T-cell (primary cell): ENCODE measurements at regions not wholly inside any gene's neighbourhood (a gene's known extent, or its start where the extent isn't known, plus 50 kb on each side); places are given as distances from the start of the nearest gene placed in this dataset.

Experiments used
- ATAC-seq, 4 experiments: fragments of 200-7000 bp in 3 of 4; fragments of 150-1000 bp in 1 of 4; cut with Tn5 transposase; replicated peaks in 1 of 4; 1 replicate in 3 of 4; 2 replicates in 1 of 4; pipeline ENCODE4 v1.10.0; 2021; ENCODE audit warnings: moderate library complexity in 3 of 4, mild to moderate bottlenecking in 2 of 4, moderate number of reproducible peaks in 1 of 4
- CTCF ChIA-PET, 2 donors: fragments of 300-600 bp; sonication (Branson Sonifier 250); formaldehyde crosslinking; loops; one replicate each; lab custom pipeline; 2022; ENCODE audit warnings: antibody characterized with exemption in 2 of 2; lab: Charles Lee
- POLR2A ChIA-PET, 2 donors: fragments of 300-600 bp; sonication (Branson Sonifier 250); formaldehyde crosslinking; loops; one replicate each; lab custom pipeline; 2022; ENCODE audit warnings: antibody characterized with exemption in 2 of 2; lab: Charles Lee
- DNase-seq, 35 experiments: peaks; one replicate each; pipeline versions ENCODE4 v3.0.0 to v3.0.0-alpha.2; 2013 to 2023
- H3K27ac ChIP-seq: one replicate; pipeline ENCODE4 v1.5.1; 2013; ENCODE audit warnings: low read length
- H3K27me3 ChIP-seq, 2 experiments: replicated peaks in 1 of 2; 1 replicate in 1 of 2; 2 replicates in 1 of 2; pipeline versions ENCODE4 v1.6.1 to v1.7.0; 2013; ENCODE audit warnings: low read length in 1 of 2, mixed read lengths in 1 of 2; ENCODE audit not compliant: control insufficient read depth in 2 of 2, insufficient read depth in 2 of 2; ENCODE audit errors: extremely low read depth in 1 of 2
- H3K36me3 ChIP-seq, 2 donors: 1 replicate in 1 of 2; 2 replicates in 1 of 2; pipeline versions ENCODE4 v1.6.1 to v1.7.0; 2013; ENCODE audit warnings: low read length in 1 of 2; ENCODE audit not compliant: control insufficient read depth in 2 of 2, insufficient read depth in 1 of 2; ENCODE audit errors: extremely low read depth in 1 of 2
- H3K4me1 ChIP-seq, 2 experiments: 1 replicate in 1 of 2; 2 replicates in 1 of 2; pipeline versions ENCODE4 v1.6.1 to v1.7.0; 2013; ENCODE audit warnings: low read length in 2 of 2, mixed read lengths in 1 of 2; ENCODE audit not compliant: insufficient read depth in 2 of 2, control insufficient read depth in 1 of 2; ENCODE audit errors: extremely low read depth in 1 of 2
- H3K4me3 ChIP-seq, 2 donors: 1 replicate in 1 of 2; 2 replicates in 1 of 2; pipeline versions ENCODE4 v1.5.1 to v1.7.0; 2013; ENCODE audit warnings: mild to moderate bottlenecking in 2 of 2, low read length in 1 of 2, moderate library complexity in 1 of 2; ENCODE audit not compliant: control insufficient read depth in 1 of 2; ENCODE audit errors: extremely low read depth in 1 of 2
- H3K9me3 ChIP-seq: 2 replicates; pipeline ENCODE4 v1.7.0; 2013
- H3K27ac Mint-ChIP-seq, 2 donors: one replicate each; pipeline ENCODE4 v1.8.0; 2020 to 2021; ENCODE audit warnings: mild to moderate bottlenecking in 2 of 2, mixed read lengths in 2 of 2
- H3K27me3 Mint-ChIP-seq, 2 donors: one replicate each; pipeline ENCODE4 v1.8.0; 2021 to 2022; ENCODE audit warnings: mixed read lengths in 2 of 2
- H3K36me3 Mint-ChIP-seq: one replicate; pipeline ENCODE4 v1.8.0; 2021; ENCODE audit warnings: mixed read lengths
- H3K4me1 Mint-ChIP-seq, 3 donors: one replicate each; pipeline ENCODE4 v1.8.0; 2020 to 2022; ENCODE audit warnings: mixed read lengths in 3 of 3, mild to moderate bottlenecking in 1 of 3
- H3K4me3 Mint-ChIP-seq, 3 donors: one replicate each; pipeline ENCODE4 v1.8.0; 2020 to 2022; ENCODE audit warnings: mild to moderate bottlenecking in 3 of 3, mixed read lengths in 3 of 3, moderate library complexity in 3 of 3
- H3K9me3 Mint-ChIP-seq, 3 donors: one replicate each; pipeline ENCODE4 v1.8.0; 2020 to 2022; ENCODE audit warnings: mixed read lengths in 3 of 3
- WGBS: methylation state at CpG from one replicate; pipeline ENCODE4 v1.1.5; 2013; ENCODE audit warnings: missing lambda C conversion rate; ENCODE audit not compliant: insufficient coverage; 5-methylcytosine and 5-hydroxymethylcytosine counted together

DNA sequence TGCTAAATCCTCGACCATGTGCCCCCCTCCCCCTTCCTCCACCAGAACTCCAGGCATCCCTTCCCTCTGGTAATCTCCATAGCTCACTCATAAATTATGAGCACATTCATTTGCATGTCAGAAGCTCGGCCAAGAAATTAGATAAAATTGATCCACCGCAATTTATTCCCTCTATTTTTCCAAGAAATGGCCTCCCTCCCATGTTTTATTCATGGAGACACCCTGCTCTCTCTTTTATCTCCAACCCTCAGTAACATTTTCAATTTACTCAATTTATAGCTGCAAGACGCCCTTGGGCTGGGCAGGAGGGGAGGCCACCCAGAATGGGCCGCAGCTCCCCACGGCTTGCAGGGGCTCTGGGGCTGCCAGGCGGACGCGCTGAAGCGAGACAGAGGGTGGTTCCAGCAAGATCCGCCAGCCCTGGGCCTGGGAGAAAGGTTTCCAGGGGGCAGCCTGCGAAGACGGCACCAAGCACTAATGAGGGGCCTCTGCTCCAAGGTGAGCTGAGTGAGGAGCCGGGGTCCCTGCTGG, 54.7 kb upstream of the ZNF423 start:
- peaks cover 0 to 4% (median 0%) of the 10 kb centered on the region in 3 donors for H3K9me3 Mint-ChIP-seq

DNA sequence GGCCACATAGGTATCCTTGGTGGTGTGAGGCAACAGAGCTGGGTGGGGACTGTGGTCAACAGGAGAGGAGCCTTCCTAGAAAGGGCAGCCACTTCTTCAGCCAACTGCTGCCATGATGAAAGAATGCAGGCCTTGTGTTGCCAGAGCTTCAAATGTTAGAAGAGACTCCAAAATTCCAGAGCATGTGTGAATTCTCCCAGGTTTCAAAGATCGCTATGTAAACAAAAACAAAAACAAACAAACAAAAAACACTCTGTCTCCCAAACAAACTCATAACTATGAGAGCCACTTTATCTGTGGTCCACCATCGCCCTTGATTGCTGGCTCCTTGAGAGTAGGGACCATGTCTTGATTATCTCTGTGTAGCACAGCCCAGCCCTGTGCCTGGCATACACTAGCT, 55.5 kb upstream of the ZNF423 start:
- no peak overlapping the region for H3K27ac Mint-ChIP-seq

More for the DNA sequence above, 54.7 kb upstream of the ZNF423 start:
- Histone ChIP-seq H3K9me3 (no peaks in the 10 kb centered on the region), H3K27ac (no peak overlapping the region), H3K36me3 (no peaks in the 10 kb centered on the region), H3K4me1 (no peaks in the 10 kb centered on the region), H3K27me3 (peaks cover 0 to 9% of the 10 kb centered on the region in 2 experiments), H3K4me3 (no peak overlapping the region)
- Mint-ChIP-seq H3K4me1 (no peaks in the 10 kb centered on the region), H3K27ac (no peak overlapping the region), H3K4me3 (no peak overlapping the region), H3K36me3 (no peaks in the 10 kb centered on the region), H3K27me3 (peaks cover 7% of the 10 kb centered on the region in 2 donors)
- ChIA-PET POLR2A (no interaction called here), CTCF (no interaction called here)
- no peak for DNase-seq
- no peak for ATAC-seq
- 86% methylated on average over 14 of the region's 14 CpGs for WGBS

GRCh38 chr16:49912721-49913120, 56.8 kb upstream of the ZNF423 start:
- CTCF ChIA-PET, result no interaction called here
- POLR2A ChIA-PET, result no interaction called here
- H3K4me1 ChIP-seq, result no peaks in the 10 kb centered on the region
- no peak overlapping the region for H3K27ac Mint-ChIP-seq
- 50% methylated on average over 3 of the region's 4 CpGs for WGBS
- ATAC-seq (no peak), DNase-seq (no peak)
- H3K36me3 Mint-ChIP-seq, result no peaks in the 10 kb centered on the region
- peaks cover 0 to 9% of the 10 kb centered on the region in 2 experiments for H3K27me3 ChIP-seq
- H3K4me3 ChIP-seq, result no peak overlapping the region
- H3K9me3 Mint-ChIP-seq, result peaks cover 0 to 4% (median 0%) of the 10 kb centered on the region in 3 donors
- H3K27ac ChIP-seq, result no peak overlapping the region
- no peaks in the 10 kb centered on the region for H3K4me1 Mint-ChIP-seq
- H3K27me3 Mint-ChIP-seq, result peaks cover 7% of the 10 kb centered on the region in 2 donors
- H3K36me3 ChIP-seq, result no peaks in the 10 kb centered on the region
- no peaks in the 10 kb centered on the region for H3K9me3 ChIP-seq
- no peak overlapping the region for H3K4me3 Mint-ChIP-seq

More for the DNA sequence above, 55.5 kb upstream of the ZNF423 start:
- CTCF ChIA-PET, result no interaction called here
- Histone ChIP-seq H3K27me3 (peaks cover 0 to 9% of the 10 kb centered on the region in 2 experiments), H3K4me1 (no peaks in the 10 kb centered on the region), H3K27ac (no peak overlapping the region), H3K9me3 (no peaks in the 10 kb centered on the region), H3K36me3 (no peaks in the 10 kb centered on the region), H3K4me3 (no peak overlapping the region)
- Mint-ChIP-seq H3K9me3 (peaks cover 0 to 4% (median 0%) of the 10 kb centered on the region in 3 donors), H3K36me3 (no peaks in the 10 kb centered on the region), H3K27me3 (peaks cover 7% of the 10 kb centered on the region in 2 donors), H3K4me3 (no peak overlapping the region), H3K4me1 (no peaks in the 10 kb centered on the region)
- POLR2A ChIA-PET, result no interaction called here
- DNase-seq (no peak), ATAC-seq (no peak)
- 80% methylated on average over 1 of the region's 2 CpGs for WGBS

- no peak overlapping the region for H3K27ac ChIP-seq
- peaks cover 0 to 9% of the 10 kb centered on the region in 2 experiments for H3K27me3 ChIP-seq
- H3K27me3 Mint-ChIP-seq, result peaks cover 7% of the 10 kb centered on the region in 2 donors
- H3K36me3 Mint-ChIP-seq, result no peaks in the 10 kb centered on the region
- no peaks in the 10 kb centered on the region for H3K36me3 ChIP-seq
- H3K4me3 Mint-ChIP-seq, result no peak overlapping the region
- no peak for ATAC-seq
- no peaks in the 10 kb centered on the region for H3K4me1 ChIP-seq
- no peak for DNase-seq
- no peaks in the 10 kb centered on the region for H3K4me1 Mint-ChIP-seq
- no peaks in the 10 kb centered on the region for H3K9me3 ChIP-seq
- POLR2A ChIA-PET, result no interaction called here
- WGBS, result 75% methylated on average over 3 of the region's 6 CpGs
- H3K27ac Mint-ChIP-seq, result no peak overlapping the region
- CTCF ChIA-PET, result no interaction called here
- H3K9me3 Mint-ChIP-seq, result peaks cover 0 to 4% (median 0%) of the 10 kb centered on the region in 3 donors
- no peak overlapping the region for H3K4me3 ChIP-seq
Observed at GRCh38 chr16:49913720-49914119, 57.8 kb upstream of the ZNF423 start.

GRCh38 chr16:49914657-49915056, 58.7 kb upstream of the ZNF423 start:
- no peaks in the 10 kb centered on the region for H3K4me1 Mint-ChIP-seq
- Histone ChIP-seq H3K4me1 (no peaks in the 10 kb centered on the region), H3K27ac (no peak overlapping the region), H3K4me3 (no peak overlapping the region), H3K9me3 (no peaks in the 10 kb centered on the region), H3K27me3 (peaks cover 0 to 9% of the 10 kb centered on the region in 2 experiments), H3K36me3 (no peaks in the 10 kb centered on the region)
- DNase-seq (no peak), ATAC-seq (no peak)
- ChIA-PET POLR2A (no interaction called here), CTCF (no interaction called here)
- no peak overlapping the region for H3K27ac Mint-ChIP-seq
- H3K4me3 Mint-ChIP-seq, result no peak overlapping the region
- H3K9me3 Mint-ChIP-seq, result peaks cover 0 to 4% (median 0%) of the 10 kb centered on the region in 3 donors
- H3K36me3 Mint-ChIP-seq, result no peaks in the 10 kb centered on the region
- H3K27me3 Mint-ChIP-seq, result peaks cover 7% of the 10 kb centered on the region in 2 donors
- WGBS, result 53% methylated on average over 2 of the region's 5 CpGs

- no peaks in the 10 kb centered on the region for H3K9me3 ChIP-seq
- WGBS, result 89% methylated on average over 4 of the region's 8 CpGs
- no peaks in the 10 kb centered on the region for H3K4me1 ChIP-seq
- no peak for DNase-seq
- no peaks in the 10 kb centered on the region for H3K4me1 Mint-ChIP-seq
- H3K36me3 Mint-ChIP-seq, result no peaks in the 10 kb centered on the region
- H3K27me3 ChIP-seq, result peaks cover 0 to 19% of the 10 kb centered on the region in 2 experiments
- ChIA-PET CTCF (no interaction called here), POLR2A (no interaction called here)
- no peak overlapping the region for H3K4me3 Mint-ChIP-seq
- no peak overlapping the region for H3K4me3 ChIP-seq
- H3K9me3 Mint-ChIP-seq, result no peaks in the 10 kb centered on the region
- H3K27ac Mint-ChIP-seq, result no peak overlapping the region
- peaks cover 2 to 11% of the 10 kb centered on the region in 2 donors for H3K27me3 Mint-ChIP-seq
- no peak for ATAC-seq
- no peaks in the 10 kb centered on the region for H3K36me3 ChIP-seq
- H3K27ac ChIP-seq, result no peak overlapping the region
Observed at GRCh38 chr16:49918257-49918656, 62.3 kb upstream of the ZNF423 start.
